H1 (cell line): ENCODE measurements at regions not wholly inside any gene's neighbourhood (a gene's known extent, or its start where the extent isn't known, plus 50 kb on each side); places are given as distances from the start of the nearest gene placed in this dataset.

Experiments
- SRF ChIP-seq: IDR thresholded peaks from 2 replicates; pipeline ENCODE4 v1.6.1; 2011; ENCODE audit warnings: mild to moderate bottlenecking, low read depth, low read length, moderate library complexity

GRCh38 chr4:103422467-103423219 lies 224.5 kb upstream of the CENPE start (continued):
- no peak for TF ChIP-seq SRF
